ENCODE measurements at regions not wholly inside any gene's neighbourhood (a gene's known extent, or its start where the extent isn't known, plus 50 kb on each side); places are given as distances from the start of the nearest gene placed in this dataset.

DNA sequence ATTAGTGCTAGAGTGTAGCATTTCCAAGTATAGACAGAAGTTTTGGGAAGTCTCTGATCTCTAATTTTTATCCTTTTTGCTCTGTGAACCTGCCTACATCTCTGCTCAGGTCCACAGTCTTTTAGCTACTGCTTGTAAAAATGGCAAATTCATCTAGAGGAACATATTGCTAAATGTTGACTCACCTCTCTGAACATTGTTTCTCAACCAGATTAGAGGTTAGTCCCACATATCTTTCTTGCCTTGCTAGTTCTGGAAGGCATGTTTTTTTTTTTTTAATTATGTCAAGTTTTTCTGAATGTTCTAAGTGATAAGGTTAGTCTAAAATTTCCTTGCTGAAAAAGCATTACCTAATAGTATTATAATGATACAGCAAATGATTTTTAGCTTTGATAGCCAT is 2889.6 kb upstream of the PCDH20 start:
- TF ChIP-seq RAD21 (IDR thresholded peaks at IDR 0.05; ENCODE audit: insufficient read depth, low read depth, low read length) (no peak), CTCF (IDR thresholded peaks at IDR 0.05 in 2 of 3, conservative IDR thresholded peaks at IDR 0.05 in 1 of 3; ENCODE audit: control insufficient read depth in 2 of 3, extremely low read depth in 1 of 3, insufficient read depth in 1 of 3, low read depth in 3 of 3, low read length in 3 of 3) (no peak), ZNF274 (IDR thresholded peaks at IDR 0.05; ENCODE audit: insufficient read depth, insufficient read length) (no peak), REST (IDR thresholded peaks at IDR 0.05; ENCODE audit: low read depth, low read length) (no peak), CHD4 (IDR thresholded peaks at IDR 0.05) (no peak), NR2C2 (IDR thresholded peaks at IDR 0.05; ENCODE audit: borderline replicate concordance, control insufficient read depth, insufficient read length, low read depth) (no peak)
